Fibroblast of mammary gland (primary cell): ENCODE measurements at regions not wholly inside any gene's neighbourhood (a gene's known extent, or its start where the extent isn't known, plus 50 kb on each side); places are given as distances from the start of the nearest gene placed in this dataset.
"Not testable (repeated sequence)": the region's sequence is repeated elsewhere in the genome, so short reads cannot be mapped to it uniquely, and the experiment has no call there.

ENCODE experiments used
- DNase-seq: peaks from one replicate; pipeline ENCODE4 v3.0.0-alpha.2; 2010; ENCODE audit warnings: low read depth
- H3K4me3 ChIP-seq: 2 replicates; pipeline ENCODE4 v1.5.1; 2011; ENCODE audit warnings: low read depth, mild to moderate bottlenecking, low read length, moderate library complexity; ENCODE audit not compliant: control insufficient read depth
- TF ChIP-seq, protein P1 (sequence below): conservative IDR thresholded peaks from 2 replicates; pipeline ENCODE4 v1.5.1; 2011; ENCODE audit warnings: low read depth, low read length, inconsistent platforms; ENCODE audit not compliant: control insufficient read depth, insufficient read depth

DNA sequence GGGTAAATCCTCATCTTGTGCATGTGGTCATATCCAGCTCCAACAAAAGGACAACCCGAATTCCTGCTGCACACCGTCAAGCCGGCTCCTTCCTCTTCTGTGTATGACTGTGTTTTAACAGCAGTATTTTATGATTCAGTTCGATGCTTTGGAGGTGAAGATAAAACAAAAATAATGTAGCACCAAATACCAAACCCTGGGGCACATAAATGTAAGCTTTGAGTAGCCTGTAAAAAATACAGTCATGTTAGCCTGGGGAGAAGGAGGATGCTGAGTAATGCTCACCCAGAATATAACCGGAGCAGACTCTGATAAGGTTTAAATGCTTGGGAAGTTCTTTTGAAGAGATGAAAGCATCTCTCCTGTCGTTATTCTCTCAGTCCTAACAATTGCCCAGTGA, 225.0 kb downstream of the SUCLG1 start:
- no peak overlapping the region for H3K4me3 ChIP-seq
- TF ChIP-seq, protein P1, sequence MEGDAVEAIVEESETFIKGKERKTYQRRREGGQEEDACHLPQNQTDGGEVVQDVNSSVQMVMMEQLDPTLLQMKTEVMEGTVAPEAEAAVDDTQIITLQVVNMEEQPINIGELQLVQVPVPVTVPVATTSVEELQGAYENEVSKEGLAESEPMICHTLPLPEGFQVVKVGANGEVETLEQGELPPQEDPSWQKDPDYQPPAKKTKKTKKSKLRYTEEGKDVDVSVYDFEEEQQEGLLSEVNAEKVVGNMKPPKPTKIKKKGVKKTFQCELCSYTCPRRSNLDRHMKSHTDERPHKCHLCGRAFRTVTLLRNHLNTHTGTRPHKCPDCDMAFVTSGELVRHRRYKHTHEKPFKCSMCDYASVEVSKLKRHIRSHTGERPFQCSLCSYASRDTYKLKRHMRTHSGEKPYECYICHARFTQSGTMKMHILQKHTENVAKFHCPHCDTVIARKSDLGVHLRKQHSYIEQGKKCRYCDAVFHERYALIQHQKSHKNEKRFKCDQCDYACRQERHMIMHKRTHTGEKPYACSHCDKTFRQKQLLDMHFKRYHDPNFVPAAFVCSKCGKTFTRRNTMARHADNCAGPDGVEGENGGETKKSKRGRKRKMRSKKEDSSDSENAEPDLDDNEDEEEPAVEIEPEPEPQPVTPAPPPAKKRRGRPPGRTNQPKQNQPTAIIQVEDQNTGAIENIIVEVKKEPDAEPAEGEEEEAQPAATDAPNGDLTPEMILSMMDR: no peak
- no peak for DNase-seq

DNA sequence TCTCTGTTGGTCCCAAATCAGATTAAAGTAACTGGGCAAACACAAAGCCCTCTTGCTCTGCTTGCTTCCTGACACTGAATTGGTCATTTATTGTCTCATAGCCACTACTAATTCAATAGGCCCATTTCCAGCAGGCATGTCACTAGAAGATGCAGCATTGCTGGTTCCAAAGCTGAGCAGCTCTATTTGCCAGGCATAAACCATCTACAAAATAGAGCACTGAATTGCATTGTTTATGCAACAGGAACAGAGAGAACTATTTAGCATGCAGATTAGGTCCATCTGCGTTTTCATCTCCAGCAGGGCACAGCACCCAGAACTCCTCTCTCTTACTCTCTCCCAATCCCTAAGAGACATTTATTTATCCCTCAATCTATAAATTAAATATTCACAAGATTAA, 227.6 kb downstream of the SUCLG1 start:
- DNase-seq: no peak
- TF ChIP-seq, protein P1: no peak
- no peak overlapping the region for H3K4me3 ChIP-seq

DNA sequence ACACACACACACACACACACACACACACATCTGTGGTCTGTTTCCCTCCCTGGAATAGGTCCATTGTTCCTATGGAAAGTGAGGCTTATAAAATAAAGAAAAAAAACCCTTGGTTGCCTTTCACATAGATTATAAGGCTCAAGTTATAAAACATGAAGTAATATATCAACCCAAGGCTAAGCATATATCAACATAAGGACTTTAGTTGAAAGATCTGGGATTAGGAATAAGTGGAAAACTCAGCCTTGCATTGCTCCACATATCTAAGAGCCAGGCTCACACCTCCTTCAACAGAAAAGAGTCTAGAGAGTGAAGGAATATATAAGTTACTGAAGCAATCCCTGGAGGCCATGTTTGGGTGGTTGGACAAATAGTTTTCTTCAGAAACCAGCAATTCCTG, 235.0 kb downstream of the SUCLG1 start:
- DNase-seq: no peak
- TF ChIP-seq, protein P1: no peak
- no peak overlapping the region for H3K4me3 ChIP-seq

DNA sequence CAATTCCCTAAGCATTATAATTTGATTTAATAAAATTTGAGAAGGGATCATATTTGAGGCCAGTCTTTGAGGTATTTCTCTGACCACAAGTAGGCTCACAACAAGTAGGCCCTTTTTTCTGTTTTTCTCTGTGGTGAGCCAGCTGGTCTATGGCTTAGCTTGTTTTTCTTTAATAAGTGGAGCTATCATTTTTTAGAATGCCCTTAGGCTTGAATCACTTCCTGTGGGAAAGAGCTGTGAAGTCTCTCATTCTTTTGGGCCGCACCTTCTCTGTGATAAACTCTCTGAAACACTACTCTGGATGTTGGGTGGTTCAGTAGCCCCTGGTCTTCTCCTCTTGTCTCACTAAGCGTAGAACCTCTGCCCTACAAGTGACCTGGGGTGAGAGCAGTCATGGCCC, 235.9 kb downstream of the SUCLG1 start:
- DNase-seq: no peak
- no peak overlapping the region for H3K4me3 ChIP-seq
- TF ChIP-seq, protein P1: no peak

DNA sequence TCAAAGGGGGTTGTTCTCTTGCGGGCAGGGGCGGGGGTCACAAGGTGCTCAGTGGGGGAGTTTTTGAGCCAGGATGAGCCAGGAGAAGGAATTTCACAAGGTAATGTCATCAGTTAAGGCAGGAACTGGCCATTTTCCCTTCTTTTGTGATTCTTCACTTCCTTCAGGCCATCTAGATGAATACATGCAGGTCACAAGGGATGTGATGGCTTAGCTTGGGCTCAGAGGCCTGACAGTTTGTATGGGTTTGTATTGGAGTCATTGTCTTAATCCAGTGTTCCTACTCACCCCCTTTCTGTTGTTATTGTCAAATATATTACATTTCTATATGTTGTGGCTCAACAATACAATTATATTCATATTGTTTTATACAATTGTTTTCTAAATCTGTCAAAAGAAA, 238.0 kb downstream of the SUCLG1 start:
- not testable (repeated sequence) for DNase-seq, H3K4me3 ChIP-seq

DNA sequence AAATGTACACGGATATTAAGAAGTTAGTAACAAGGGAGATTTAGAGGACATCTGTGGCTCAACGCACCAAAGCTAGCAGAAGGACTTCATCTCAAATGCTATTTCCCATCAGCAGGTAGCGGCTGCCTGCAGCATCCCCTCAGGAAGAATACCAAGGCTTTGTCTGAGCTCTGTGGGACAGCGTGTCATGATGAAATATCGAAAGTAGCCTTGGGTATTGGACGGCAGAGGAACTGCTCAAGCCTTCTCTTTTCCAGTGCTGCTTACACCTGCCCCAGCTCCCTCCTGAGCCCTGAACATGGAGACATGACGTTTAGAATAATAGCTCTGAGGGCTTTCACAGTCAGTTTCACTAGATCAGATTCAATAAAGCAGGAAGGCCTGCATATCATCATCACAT, 241.6 kb downstream of the SUCLG1 start:
- no peak for DNase-seq
- TF ChIP-seq, protein P1: no peak
- no peak overlapping the region for H3K4me3 ChIP-seq

DNA sequence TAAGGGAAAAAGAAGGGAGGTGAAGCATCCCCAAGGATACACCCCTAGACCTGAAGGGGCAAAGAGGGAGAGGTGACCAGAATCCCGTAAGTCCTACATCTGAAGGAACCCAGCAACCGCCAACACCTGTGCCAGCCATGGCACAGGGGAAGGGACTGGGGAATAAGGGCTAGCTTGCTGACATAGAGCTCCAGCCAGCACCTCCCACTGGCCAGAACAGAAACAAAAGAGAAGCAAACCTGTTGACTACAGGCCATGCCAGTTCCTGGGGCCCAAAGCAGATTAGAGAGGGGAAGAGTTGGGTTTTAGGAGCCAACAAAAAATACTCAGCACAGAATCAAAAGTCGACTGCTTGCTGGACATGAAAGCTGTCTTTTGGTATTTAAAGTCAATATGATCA, 244.6 kb downstream of the SUCLG1 start:
- TF ChIP-seq, protein P1: no peak
- no peak overlapping the region for H3K4me3 ChIP-seq
- no peak for DNase-seq
